MM.1S (cell line): ENCODE measurements at regions not wholly inside any gene's neighbourhood (a gene's known extent, or its start where the extent isn't known, plus 50 kb on each side); places are given as distances from the start of the nearest gene placed in this dataset.

Source experiments
- CTCF ChIP-seq: fragments of 300-600 bp; sonication (generic); IDR thresholded peaks from 2 replicates; pipeline ENCODE4 v1.5.1; 2016; ENCODE audit warnings: antibody characterized with exemption, low read length, mixed read lengths
- EZH2 ChIP-seq: fragments of 300-600 bp; sonication (generic); optimal IDR thresholded peaks from 2 replicates; pipeline ENCODE3; 2017; ENCODE audit warnings: low read depth, mild to moderate bottlenecking, antibody characterized with exemption, low read length, mixed read lengths
- EZH2phosphoT487 ChIP-seq: fragments of 300-600 bp; sonication (generic); IDR thresholded peaks from 2 replicates; pipeline ENCODE4 v1.6.1; 2018; ENCODE audit warnings: antibody characterized with exemption, low read length

DNA sequence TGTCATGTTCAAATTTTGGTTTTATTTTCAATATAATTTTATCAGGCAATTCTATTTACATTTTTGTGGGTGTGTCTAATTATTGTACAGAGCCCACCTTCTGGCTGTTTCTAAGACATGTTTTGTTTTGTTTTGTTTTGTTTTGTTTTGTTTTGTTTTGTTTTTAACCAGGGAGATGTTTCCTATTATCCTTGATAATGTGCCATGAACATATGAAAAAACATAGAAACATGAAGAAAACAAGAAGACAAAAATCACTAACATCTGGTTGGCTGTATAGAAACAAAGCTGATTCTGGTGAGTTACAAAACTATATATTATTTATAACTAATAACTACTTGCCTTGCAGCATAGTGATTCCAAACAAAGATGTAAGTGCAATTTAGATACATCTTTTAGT lies 128.1 kb upstream of the TRPC4 start:
- no peak for TF ChIP-seq CTCF
- TF ChIP-seq EZH2: no peak
- no peak for TF ChIP-seq EZH2phosphoT487
